RWPE2 (cell line): ENCODE measurements at regions not wholly inside any gene's neighbourhood (a gene's known extent, or its start where the extent isn't known, plus 50 kb on each side); places are given as distances from the start of the nearest gene placed in this dataset.

Source experiments
- ATAC-seq: fragments of 200-7000 bp; cut with Tn5 transposase; 3 replicates; pipeline ENCODE4 v1.9.1; 2021; ENCODE audit warnings: low read depth
- DNase-seq: peaks from one replicate; pipeline ENCODE4 v3.0.0-alpha.2; 2020; ENCODE audit warnings: low spot score
- H3K27ac ChIP-seq: fragments of 450-650 bp; 2 replicates; pipeline ENCODE4 v1.5.1; 2017; ENCODE audit warnings: mild to moderate bottlenecking; ENCODE audit not compliant: poor library complexity, severe bottlenecking
- H3K27me3 ChIP-seq: fragments of 250-450 bp; sonication (Bioruptor Pico); 2 replicates; pipeline ENCODE4 v1.5.1; 2021; ENCODE audit warnings: mild to moderate bottlenecking, moderate library complexity; ENCODE audit not compliant: insufficient read depth, poor library complexity, severe bottlenecking
- H3K36me3 ChIP-seq: fragments of 250-450 bp; sonication (Bioruptor Pico); 2 replicates; pipeline ENCODE4 v1.5.1; 2020; ENCODE audit warnings: low read depth, mild to moderate bottlenecking, moderate library complexity
- H3K4me1 ChIP-seq: fragments of 250-450 bp; sonication (Bioruptor Pico); 2 replicates; pipeline ENCODE4 v1.5.1; 2021; ENCODE audit warnings: mild to moderate bottlenecking, moderate library complexity; ENCODE audit not compliant: insufficient read depth, poor library complexity, severe bottlenecking
- H3K4me3 ChIP-seq: fragments of 250-450 bp; sonication (Bioruptor Pico); 2 replicates; pipeline ENCODE4 v1.5.1; 2021; ENCODE audit warnings: mild to moderate bottlenecking, moderate library complexity; ENCODE audit not compliant: severe bottlenecking
- H3K9me3 ChIP-seq: fragments of 250-450 bp; sonication (Bioruptor Pico); 2 replicates; pipeline ENCODE4 v1.5.1; 2021; ENCODE audit warnings: mild to moderate bottlenecking, moderate library complexity; ENCODE audit not compliant: severe bottlenecking
- TF ChIP-seq, protein P1 (sequence below): fragments of 450-650 bp; IDR thresholded peaks from one replicate; pipeline ENCODE4 v1.5.1; 2017; ENCODE audit warnings: mild to moderate bottlenecking, moderate library complexity; ENCODE audit not compliant: poor library complexity, severe bottlenecking

DNA sequence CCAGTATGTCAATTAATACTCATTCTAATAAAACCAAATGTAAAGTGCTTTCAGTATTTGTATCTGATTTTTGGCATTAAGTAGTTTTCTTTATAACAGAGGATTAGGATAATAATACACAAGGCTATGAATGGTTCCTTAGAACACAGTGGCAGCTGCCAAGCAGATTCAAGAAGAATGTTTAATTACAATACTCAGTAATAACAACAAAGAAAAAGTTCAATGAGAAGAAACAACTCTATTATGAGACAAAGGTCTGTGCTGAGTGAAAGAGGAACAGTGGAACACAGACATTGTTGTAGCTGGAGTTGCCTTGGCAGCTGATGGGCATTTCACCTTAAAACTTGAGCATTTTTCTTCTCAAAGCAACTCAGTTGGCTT lies 502.6 kb upstream of the NR3C2 start:
- DNase-seq = no peak
- no peaks in the 10 kb centered on the region for H3K27me3 ChIP-seq
- no peaks in the 10 kb centered on the region for H3K4me1 ChIP-seq
- no peaks in the 10 kb centered on the region for H3K9me3 ChIP-seq
- ATAC-seq = no peak
- no peak overlapping the region for H3K4me3 ChIP-seq
- TF ChIP-seq, protein P1, sequence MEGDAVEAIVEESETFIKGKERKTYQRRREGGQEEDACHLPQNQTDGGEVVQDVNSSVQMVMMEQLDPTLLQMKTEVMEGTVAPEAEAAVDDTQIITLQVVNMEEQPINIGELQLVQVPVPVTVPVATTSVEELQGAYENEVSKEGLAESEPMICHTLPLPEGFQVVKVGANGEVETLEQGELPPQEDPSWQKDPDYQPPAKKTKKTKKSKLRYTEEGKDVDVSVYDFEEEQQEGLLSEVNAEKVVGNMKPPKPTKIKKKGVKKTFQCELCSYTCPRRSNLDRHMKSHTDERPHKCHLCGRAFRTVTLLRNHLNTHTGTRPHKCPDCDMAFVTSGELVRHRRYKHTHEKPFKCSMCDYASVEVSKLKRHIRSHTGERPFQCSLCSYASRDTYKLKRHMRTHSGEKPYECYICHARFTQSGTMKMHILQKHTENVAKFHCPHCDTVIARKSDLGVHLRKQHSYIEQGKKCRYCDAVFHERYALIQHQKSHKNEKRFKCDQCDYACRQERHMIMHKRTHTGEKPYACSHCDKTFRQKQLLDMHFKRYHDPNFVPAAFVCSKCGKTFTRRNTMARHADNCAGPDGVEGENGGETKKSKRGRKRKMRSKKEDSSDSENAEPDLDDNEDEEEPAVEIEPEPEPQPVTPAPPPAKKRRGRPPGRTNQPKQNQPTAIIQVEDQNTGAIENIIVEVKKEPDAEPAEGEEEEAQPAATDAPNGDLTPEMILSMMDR = no peak
- no peaks in the 10 kb centered on the region for H3K36me3 ChIP-seq
- no peak overlapping the region for H3K27ac ChIP-seq

DNA sequence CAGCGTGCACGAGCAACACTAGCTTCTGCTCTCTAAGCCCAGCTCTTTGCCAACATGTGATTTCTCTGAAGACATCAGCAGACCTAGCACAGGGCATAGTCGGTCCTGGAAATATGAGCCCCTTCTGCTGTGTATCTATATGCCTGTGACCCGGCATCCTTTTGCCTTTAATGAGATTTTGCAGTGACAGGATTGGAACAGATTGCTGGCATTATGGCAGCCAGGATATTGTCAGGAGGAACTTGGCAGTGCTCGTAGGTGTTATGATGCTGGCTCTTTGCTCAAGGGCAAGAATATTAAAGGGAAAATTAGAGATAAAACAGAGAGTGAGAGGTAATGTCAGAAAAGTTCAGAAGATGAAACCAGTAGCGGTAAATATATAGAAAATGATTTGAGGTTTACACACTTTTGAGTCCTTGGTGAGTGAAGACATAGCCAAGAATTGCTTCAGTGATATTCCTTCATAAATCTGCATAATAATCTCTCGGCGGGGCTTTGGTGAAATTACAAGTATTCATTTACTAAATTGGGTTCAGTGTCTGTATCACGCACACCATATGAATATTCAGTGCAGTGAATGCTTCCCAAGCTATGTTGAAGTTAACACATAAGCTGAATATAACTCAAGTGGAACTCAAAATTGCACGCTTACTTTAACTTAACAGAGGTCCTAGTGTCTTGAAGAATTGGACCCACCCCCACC lies 502.1 kb upstream of the NR3C2 start:
- TF ChIP-seq, protein P1 = no peak
- ATAC-seq (no peak), DNase-seq (no peak)
- no peak overlapping the region for H3K27ac ChIP-seq
- no peaks in the 10 kb centered on the region for H3K9me3 ChIP-seq
- no peaks in the 10 kb centered on the region for H3K27me3 ChIP-seq
- H3K4me3 ChIP-seq = no peak overlapping the region
- H3K36me3 ChIP-seq = no peaks in the 10 kb centered on the region
- no peaks in the 10 kb centered on the region for H3K4me1 ChIP-seq

DNA sequence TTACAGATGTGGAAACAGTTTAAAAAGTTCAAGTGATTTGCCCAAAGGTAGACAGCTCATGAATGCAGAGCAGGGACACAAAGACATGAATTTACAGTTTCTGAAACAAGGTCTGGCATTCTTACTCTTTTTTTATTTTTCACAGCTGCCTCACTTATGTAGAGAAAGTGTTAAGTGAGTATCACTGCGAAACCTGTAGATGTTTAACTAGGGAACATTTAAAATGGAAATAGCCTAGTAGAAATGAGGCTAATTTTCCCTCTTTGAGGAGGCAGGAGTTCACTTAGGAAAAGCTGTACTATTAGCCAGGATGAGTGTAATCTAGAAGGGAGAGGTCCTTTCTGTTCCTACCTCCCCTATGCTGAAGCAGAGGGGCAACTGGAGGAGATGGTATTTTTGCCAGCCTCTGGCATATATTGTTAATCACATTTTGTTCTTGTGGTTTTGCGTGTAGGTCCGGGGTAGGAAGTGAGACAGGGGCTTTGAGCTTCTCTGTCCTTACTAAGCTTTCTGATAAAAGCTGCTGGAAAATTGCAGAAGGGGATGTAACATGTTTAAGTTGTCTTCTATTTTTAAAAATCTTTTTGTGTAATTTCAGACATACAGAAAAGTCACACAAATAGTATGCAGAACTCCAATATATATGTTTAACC lies 492.8 kb upstream of the NR3C2 start:
- no peak overlapping the region for H3K4me3 ChIP-seq
- no peak for ATAC-seq
- no peaks in the 10 kb centered on the region for H3K27me3 ChIP-seq
- no peak for DNase-seq
- no peaks in the 10 kb centered on the region for H3K36me3 ChIP-seq
- H3K27ac ChIP-seq = no peak overlapping the region
- H3K9me3 ChIP-seq = no peaks in the 10 kb centered on the region
- TF ChIP-seq, protein P1 = no peak
- H3K4me1 ChIP-seq = no peaks in the 10 kb centered on the region

DNA sequence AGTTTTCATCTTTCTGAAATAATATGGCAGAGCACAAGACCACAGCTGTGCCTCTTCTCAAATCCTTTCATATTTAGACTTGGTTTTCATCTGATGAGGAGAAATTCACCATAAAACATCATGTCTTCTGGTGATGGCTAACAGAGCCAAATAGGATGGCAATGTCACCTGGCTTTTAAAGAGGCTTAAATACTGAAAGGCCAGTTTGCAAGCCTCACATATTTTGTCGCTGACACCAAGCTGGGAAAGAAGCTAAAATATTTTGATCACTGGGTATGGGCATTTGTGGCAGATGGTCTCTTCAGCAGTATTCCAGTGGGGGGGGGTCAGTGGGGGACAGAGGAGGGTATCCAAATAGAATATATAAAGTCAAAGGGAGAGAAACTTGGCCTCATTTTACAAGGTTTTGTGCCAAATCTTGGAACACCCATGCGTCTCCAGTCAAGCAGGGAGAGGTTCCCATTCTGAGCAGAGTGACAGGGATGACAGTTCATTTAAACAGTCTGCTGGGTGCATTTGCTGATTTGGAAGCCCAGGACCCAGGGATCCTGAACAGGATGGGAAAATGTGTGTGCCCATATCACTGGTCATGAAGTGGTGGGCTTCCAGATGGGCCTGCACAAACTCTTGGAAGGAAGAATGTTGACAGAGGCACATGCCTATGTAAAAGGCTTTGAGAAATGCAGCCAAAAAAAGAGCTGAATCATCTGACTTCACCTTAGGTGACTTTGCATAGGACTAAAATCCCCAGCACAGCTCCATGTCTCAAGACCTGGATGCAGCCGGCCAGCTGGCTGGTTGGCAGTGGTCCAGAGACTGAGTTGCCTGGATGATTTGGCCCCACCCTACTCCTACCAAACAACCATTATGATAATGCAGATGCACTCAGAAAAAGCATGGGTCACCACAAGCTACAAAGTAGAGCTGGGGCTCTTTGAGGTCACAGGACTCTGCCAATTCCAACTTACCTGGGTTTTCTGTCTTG lies 484.4 kb upstream of the NR3C2 start:
- no peak for DNase-seq
- no peaks in the 10 kb centered on the region for H3K4me1 ChIP-seq

More for the DNA sequence above, 484.4 kb upstream of the NR3C2 start:
- Histone ChIP-seq H3K4me3 (no peak overlapping the region), H3K27me3 (no peaks in the 10 kb centered on the region), H3K9me3 (no peaks in the 10 kb centered on the region), H3K36me3 (no peaks in the 10 kb centered on the region), H3K27ac (no peak overlapping the region)
- TF ChIP-seq, protein P1 = no peak
- ATAC-seq = no peak
